HG03442 (cell line): ENCODE measurements at regions not wholly inside any gene's neighbourhood (a gene's known extent, or its start where the extent isn't known, plus 50 kb on each side); places are given as distances from the start of the nearest gene placed in this dataset.

Experiments used
- ATAC-seq: cut with Tn5 transposase; IDR thresholded peaks from one replicate; pipeline ENCODE4 v1.9.1; 2021; ENCODE audit warnings: mild to moderate bottlenecking, moderate library complexity; ENCODE audit not compliant: unreplicated experiment

- ATAC-seq: no peak
These were observed 61.2 kb downstream of the MAGED1 start for GRCh38 chrX:51954592-51954991.

DNA sequence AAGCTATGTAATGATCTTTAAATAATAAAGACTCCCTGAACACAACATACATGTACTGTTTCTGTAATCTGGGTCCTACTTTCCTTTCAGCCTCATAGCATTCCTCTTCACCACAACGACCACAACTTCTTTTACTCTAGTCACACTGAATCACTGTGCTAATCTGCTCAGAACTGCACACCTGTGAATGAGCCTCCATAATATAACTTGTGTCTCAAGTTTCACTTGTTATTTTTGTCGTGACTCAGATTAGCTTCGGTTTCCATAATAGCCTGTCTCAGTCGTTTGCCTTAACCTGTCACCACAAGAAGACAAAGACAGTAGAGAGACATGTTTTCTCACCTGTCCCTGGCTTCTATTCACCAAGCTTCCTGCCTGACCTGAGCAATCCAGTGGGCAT lies 61.8 kb downstream of the MAGED1 start:
- ATAC-seq: peak; percentile 99

DNA sequence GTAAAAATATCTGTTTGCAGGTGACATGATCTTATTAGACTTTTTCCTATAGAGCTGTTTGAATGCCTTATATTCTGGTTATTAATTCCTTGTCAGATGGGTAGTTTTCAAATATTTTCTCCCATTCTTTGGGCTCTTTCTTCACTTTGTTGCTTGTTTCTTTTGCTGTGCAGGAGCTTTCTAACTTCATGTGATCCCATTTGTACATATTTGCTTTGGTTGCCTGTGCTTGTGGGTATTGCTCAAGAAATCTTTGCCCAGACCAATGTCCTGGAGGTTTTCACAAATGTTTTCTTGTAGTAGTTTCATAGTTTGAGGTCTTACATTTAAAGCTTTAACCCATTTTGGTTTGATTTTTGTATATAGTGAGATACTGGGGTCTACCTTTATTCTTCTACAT lies 63.0 kb downstream of the MAGED1 start:
- no peak for ATAC-seq

DNA sequence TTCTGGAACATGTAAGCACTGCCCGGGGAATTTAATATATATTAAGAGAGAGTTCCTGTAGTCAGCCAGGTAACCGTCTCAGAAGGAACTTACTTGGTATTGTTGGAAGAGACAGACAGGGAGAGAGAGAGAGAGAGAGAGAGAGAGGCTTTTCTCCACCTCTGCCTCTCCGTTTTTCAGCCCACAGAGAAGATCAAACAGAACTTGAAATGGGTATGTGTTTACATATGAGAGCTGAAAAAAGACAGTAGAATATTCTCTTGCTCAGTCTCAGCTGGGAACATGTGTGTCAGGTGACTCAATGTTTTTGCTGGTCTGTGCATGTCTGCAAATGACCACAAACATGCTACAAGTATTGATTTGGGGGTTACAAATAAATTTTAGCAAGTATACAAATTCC lies 81.9 kb downstream of the MAGED1 start:
- no peak for ATAC-seq

DNA sequence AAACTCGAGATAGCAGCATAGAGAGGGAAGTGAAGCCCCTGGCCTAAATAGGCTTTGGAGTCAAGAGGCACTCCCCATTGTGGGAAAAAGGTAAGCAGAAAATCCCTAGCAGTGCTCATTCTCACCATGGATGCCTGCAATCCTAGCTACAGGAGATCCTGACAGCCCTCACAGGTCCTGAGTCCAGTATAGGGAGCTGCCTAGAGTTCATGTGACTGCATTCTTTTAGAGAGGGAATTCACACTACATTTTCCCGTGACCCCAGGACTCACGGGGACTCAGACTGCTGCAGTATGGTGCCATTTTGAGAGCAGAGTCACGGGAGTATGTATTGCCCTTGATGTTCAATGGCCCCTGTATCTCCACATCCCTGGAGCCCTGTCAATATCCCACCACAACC lies 82.4 kb downstream of the MAGED1 start:
- ATAC-seq: no peak

GRCh38 chrX:51976503-51976902 lies 83.1 kb downstream of the MAGED1 start:
- no peak for ATAC-seq
